GM12875 (cell line): ENCODE measurements at regions not wholly inside any gene's neighbourhood (a gene's known extent, or its start where the extent isn't known, plus 50 kb on each side); places are given as distances from the start of the nearest gene placed in this dataset.

ENCODE experiments used
- H3K4me3 ChIP-seq: one replicate; pipeline ENCODE4 v1.5.1; 2011; ENCODE audit warnings: low read depth, low read length, control low read depth
- TF ChIP-seq, protein P1 (sequence below): IDR thresholded peaks from 2 replicates; pipeline ENCODE4 v1.5.1; 2011; ENCODE audit warnings: low read depth, mild to moderate bottlenecking, control low read depth, inconsistent platforms, low read length, moderate library complexity, borderline replicate concordance; ENCODE audit not compliant: insufficient read depth

GRCh38 chr1:229180161-229180560 lies 90.8 kb upstream of the RAB4A start:
- no peak overlapping the region for H3K4me3 ChIP-seq
- TF ChIP-seq, protein P1, sequence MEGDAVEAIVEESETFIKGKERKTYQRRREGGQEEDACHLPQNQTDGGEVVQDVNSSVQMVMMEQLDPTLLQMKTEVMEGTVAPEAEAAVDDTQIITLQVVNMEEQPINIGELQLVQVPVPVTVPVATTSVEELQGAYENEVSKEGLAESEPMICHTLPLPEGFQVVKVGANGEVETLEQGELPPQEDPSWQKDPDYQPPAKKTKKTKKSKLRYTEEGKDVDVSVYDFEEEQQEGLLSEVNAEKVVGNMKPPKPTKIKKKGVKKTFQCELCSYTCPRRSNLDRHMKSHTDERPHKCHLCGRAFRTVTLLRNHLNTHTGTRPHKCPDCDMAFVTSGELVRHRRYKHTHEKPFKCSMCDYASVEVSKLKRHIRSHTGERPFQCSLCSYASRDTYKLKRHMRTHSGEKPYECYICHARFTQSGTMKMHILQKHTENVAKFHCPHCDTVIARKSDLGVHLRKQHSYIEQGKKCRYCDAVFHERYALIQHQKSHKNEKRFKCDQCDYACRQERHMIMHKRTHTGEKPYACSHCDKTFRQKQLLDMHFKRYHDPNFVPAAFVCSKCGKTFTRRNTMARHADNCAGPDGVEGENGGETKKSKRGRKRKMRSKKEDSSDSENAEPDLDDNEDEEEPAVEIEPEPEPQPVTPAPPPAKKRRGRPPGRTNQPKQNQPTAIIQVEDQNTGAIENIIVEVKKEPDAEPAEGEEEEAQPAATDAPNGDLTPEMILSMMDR = no peak

- TF ChIP-seq, protein P1 = no peak
- H3K4me3 ChIP-seq = no peak overlapping the region
Measured at GRCh38 chr1:229181419-229181818, 89.5 kb upstream of the RAB4A start.

GRCh38 chr1:229183588-229183987 lies 87.3 kb upstream of the RAB4A start:
- H3K4me3 ChIP-seq = no peak overlapping the region
- TF ChIP-seq, protein P1 = no peak

DNA sequence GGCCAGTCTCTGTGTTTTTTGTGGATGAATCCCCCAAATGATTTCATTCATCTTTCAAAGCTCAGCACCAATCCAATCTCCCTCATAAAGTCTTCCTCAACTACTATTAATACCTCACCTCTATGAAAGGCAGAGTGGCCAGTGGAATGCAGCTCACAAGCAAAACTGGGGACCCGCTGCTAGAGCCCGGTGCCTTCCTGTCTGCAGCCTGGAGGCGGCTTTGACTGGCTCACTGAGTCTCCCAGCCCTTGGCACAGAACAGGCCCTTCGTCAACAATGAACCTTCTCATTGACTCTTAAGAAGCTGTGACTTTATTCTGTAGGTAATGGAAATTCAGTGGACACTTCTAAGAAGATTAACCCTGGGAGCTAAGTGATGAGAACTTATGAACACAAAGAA lies 86.8 kb upstream of the RAB4A start:
- no peak overlapping the region for H3K4me3 ChIP-seq
- TF ChIP-seq, protein P1 = no peak

DNA sequence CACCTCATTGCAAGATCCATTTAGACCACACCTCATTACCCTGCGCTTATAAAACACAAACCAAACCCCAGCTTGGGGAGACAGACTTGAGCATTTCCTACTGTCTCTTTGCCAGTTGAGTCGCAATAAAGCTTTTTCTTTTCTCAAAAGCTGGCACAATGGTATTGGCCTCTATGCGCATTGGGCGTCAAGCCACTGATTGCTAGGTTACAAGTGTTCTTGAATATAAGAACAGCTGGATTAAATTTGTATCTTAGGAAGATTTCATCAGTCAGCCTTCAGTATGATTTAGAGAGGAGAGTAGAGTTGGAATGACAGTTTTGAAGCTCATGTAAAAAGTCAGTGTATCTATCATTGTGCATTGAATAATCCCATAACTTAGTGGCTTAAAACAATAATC lies 84.9 kb upstream of the RAB4A start:
- no peak overlapping the region for H3K4me3 ChIP-seq
- TF ChIP-seq, protein P1 = no peak

DNA sequence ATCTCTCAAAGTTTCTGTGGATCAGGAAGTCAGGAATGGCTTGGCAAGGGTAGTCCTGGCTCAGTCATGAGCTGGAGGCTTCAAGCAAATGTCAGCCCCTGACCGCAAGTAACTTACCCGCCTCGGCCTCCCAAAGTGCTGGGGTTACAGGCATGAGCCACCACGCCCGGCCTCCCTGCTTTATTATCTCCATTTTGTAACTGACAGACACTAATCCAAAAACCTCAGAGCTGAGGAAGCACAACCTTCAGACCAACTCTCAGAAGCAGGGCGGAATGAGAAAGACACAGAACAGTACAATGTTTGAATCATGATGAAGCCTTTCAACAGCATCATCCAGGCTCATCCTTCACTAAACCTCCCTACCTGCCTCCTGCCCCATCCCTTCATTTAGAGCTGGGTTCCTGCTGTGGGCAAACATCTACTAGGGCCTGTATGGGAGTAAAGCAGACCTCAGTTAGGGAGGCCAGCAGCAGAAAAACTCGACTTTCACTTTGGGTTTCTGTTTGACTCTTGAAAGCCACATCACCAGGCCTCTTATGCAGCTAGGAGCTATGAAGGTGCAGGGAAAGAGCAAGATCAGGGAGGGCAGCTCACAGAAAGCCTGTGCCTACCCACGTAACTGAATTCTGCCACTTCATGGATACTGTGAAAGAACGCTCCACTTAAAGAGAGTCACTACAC lies 84.4 kb upstream of the RAB4A start:
- TF ChIP-seq, protein P1 = no peak
- no peak overlapping the region for H3K4me3 ChIP-seq

GRCh38 chr1:229190057-229190575 lies 80.8 kb upstream of the RAB4A start:
- TF ChIP-seq, protein P1 = no peak
- H3K4me3 ChIP-seq = no peak overlapping the region
